MM.1S (cell line): ENCODE measurements at regions not wholly inside any gene's neighbourhood (a gene's known extent, or its start where the extent isn't known, plus 50 kb on each side); places are given as distances from the start of the nearest gene placed in this dataset.

ENCODE experiments used
- DNase-seq: peaks from one replicate; pipeline ENCODE4 v3.0.0-alpha.2; 2015
- H2AFZ ChIP-seq: fragments of 300-600 bp; sonication (generic); 2 replicates; pipeline ENCODE4 v1.6.0; 2016; ENCODE audit warnings: antibody characterized with exemption, low read length
- H3F3A ChIP-seq: fragments of 300-600 bp; sonication (generic); 2 replicates; pipeline ENCODE4 v1.6.1; 2016; ENCODE audit warnings: mild to moderate bottlenecking, antibody characterized with exemption, low read length, moderate library complexity, mixed read lengths; ENCODE audit not compliant: insufficient read depth
- H3K27ac ChIP-seq: fragments of 300-600 bp; sonication (generic); 2 replicates; pipeline ENCODE4 v1.5.1; 2016; ENCODE audit warnings: mild to moderate bottlenecking, low read length
- H3K27me3 ChIP-seq: fragments of 300-600 bp; sonication (generic); replicated peaks from 2 replicates; pipeline ENCODE4 v1.6.0; 2016; ENCODE audit warnings: low read length; ENCODE audit not compliant: insufficient read depth
- H3K36me3 ChIP-seq: fragments of 300-600 bp; sonication (generic); replicated peaks from 2 replicates; pipeline ENCODE4 v1.6.1; 2016; ENCODE audit warnings: mild to moderate bottlenecking, low read length, mixed read lengths; ENCODE audit not compliant: insufficient read depth
- H3K4me1 ChIP-seq: fragments of 300-600 bp; sonication (generic); 2 replicates; pipeline ENCODE4 v1.6.1; 2016; ENCODE audit warnings: low read length, mixed read lengths
- H3K4me2 ChIP-seq: fragments of 300-600 bp; sonication (generic); 2 replicates; pipeline ENCODE4 v1.6.0; 2016; ENCODE audit warnings: low read depth, low read length
- H3K4me3 ChIP-seq: fragments of 300-600 bp; sonication (generic); 2 replicates; pipeline ENCODE4 v1.5.1; 2016; ENCODE audit warnings: low read length, mixed read lengths
- H3K79me2 ChIP-seq: fragments of 300-600 bp; sonication (generic); 2 replicates; pipeline ENCODE4 v1.6.1; 2016; ENCODE audit warnings: mixed run types, low read length, mixed read lengths
- H3K9ac ChIP-seq: fragments of 300-600 bp; sonication (generic); 2 replicates; pipeline ENCODE4 v1.6.1; 2016; ENCODE audit warnings: low read length, mixed read lengths
- H3K9me2 ChIP-seq: fragments of 300-600 bp; sonication (generic); replicated peaks from 2 replicates; pipeline ENCODE4 v1.6.1; 2016; ENCODE audit warnings: mild to moderate bottlenecking, low read length, mixed read lengths; ENCODE audit not compliant: insufficient read depth
- H3K9me3 ChIP-seq: fragments of 300-600 bp; sonication (generic); replicated peaks from 2 replicates; pipeline ENCODE4 v1.6.1; 2016; ENCODE audit warnings: mild to moderate bottlenecking, low read length, mixed read lengths; ENCODE audit not compliant: insufficient read depth
- H4K20me1 ChIP-seq: fragments of 300-600 bp; sonication (generic); 2 replicates; pipeline ENCODE4 v1.6.1; 2016; ENCODE audit warnings: mild to moderate bottlenecking, low read length, moderate library complexity, mixed read lengths; ENCODE audit not compliant: insufficient read depth
- CTCF ChIP-seq: fragments of 300-600 bp; sonication (generic); IDR thresholded peaks from 2 replicates; pipeline ENCODE4 v1.5.1; 2016; ENCODE audit warnings: antibody characterized with exemption, low read length, mixed read lengths
- EZH2 ChIP-seq: fragments of 300-600 bp; sonication (generic); optimal IDR thresholded peaks from 2 replicates; pipeline ENCODE3; 2017; ENCODE audit warnings: low read depth, mild to moderate bottlenecking, antibody characterized with exemption, low read length, mixed read lengths
- EZH2phosphoT487 ChIP-seq: fragments of 300-600 bp; sonication (generic); IDR thresholded peaks from 2 replicates; pipeline ENCODE4 v1.6.1; 2018; ENCODE audit warnings: antibody characterized with exemption, low read length

GRCh38 chr6:160934157-160934556 is 57.4 kb upstream of the MAP3K4 start:
- H3K9ac ChIP-seq = no peak overlapping the region
- H3K4me2 ChIP-seq = no peak overlapping the region
- H3K9me3 ChIP-seq = no peaks in the 10 kb centered on the region
- no peak overlapping the region for H3K27ac ChIP-seq
- no peaks in the 10 kb centered on the region for H3K4me1 ChIP-seq
- H2AFZ ChIP-seq = no peak overlapping the region
- no peaks in the 10 kb centered on the region for H3K36me3 ChIP-seq
- H3K79me2 ChIP-seq = no peaks in the 10 kb centered on the region
- H3F3A ChIP-seq = no peaks in the 10 kb centered on the region
- no peaks in the 10 kb centered on the region for H3K9me2 ChIP-seq
- no peaks in the 10 kb centered on the region for H3K27me3 ChIP-seq
- no peaks in the 10 kb centered on the region for H4K20me1 ChIP-seq
- no peak overlapping the region for H3K4me3 ChIP-seq
- TF ChIP-seq EZH2phosphoT487 (no peak), EZH2 (no peak), CTCF (no peak)
- DNase-seq = no peak

GRCh38 chr6:160940197-160940596 is 51.4 kb upstream of the MAP3K4 start:
- Histone ChIP-seq H2AFZ (no peak overlapping the region), H3K9ac (no peak overlapping the region), H3K9me3 (no peaks in the 10 kb centered on the region), H3K36me3 (no peaks in the 10 kb centered on the region), H3F3A (no peaks in the 10 kb centered on the region), H3K27ac (no peak overlapping the region), H3K79me2 (no peaks in the 10 kb centered on the region), H3K4me1 (no peaks in the 10 kb centered on the region), H3K27me3 (no peaks in the 10 kb centered on the region), H3K4me3 (no peak overlapping the region), H3K4me2 (no peak overlapping the region), H3K9me2 (no peaks in the 10 kb centered on the region), H4K20me1 (no peaks in the 10 kb centered on the region)
- DNase-seq = no peak
- TF ChIP-seq CTCF (no peak), EZH2phosphoT487 (no peak)
